ENCODE measurements at regions not wholly inside any gene's neighbourhood (a gene's known extent, or its start where the extent isn't known, plus 50 kb on each side); places are given as distances from the start of the nearest gene placed in this dataset.

GRCh38 chr6:90701146-90701781 is 114.4 kb upstream of the MAP3K7 start:
- Histone ChIP-seq H4K20me1 (ENCODE audit: insufficient read depth, low read length) (no peaks in the 10 kb centered on the region), H3K4me2 (ENCODE audit: low read depth, low read length) (peak overlapping the region; percentile 64), H3K9me3 (replicated peaks; ENCODE audit: insufficient read depth, low read length) (no peaks in the 10 kb centered on the region), H3K27ac (ENCODE audit: low read length) (peak overlapping the region; percentile 33; the same call in 1 of the 2 replicates), H2AFZ (ENCODE audit: low read length) (peak overlapping the region; percentile 52; the same call in 1 of the 2 replicates), H3F3A (ENCODE audit: insufficient read depth, low read length) (peaks cover 6% of the 10 kb centered on the region; the same call in 1 of the 2 replicates), H3K79me2 (ENCODE audit: low read length) (no peaks in the 10 kb centered on the region), H3K4me3 (ENCODE audit: low read length) (peak overlapping the region; percentile 27; the same call in 1 of the 2 replicates), H3K9me2 (replicated peaks; ENCODE audit: insufficient read depth, low read length) (no peaks in the 10 kb centered on the region), H3K9ac (ENCODE audit: low read length) (peak overlapping the region; percentile 3; the same call in 1 of the 2 replicates), H3K27me3 (replicated peaks; ENCODE audit: insufficient read depth, low read length) (no peaks in the 10 kb centered on the region), H3K4me1 (ENCODE audit: low read length) (peaks cover 4% of the 10 kb centered on the region; the same call in 1 of the 2 replicates), H3K36me3 (replicated peaks; ENCODE audit: insufficient read depth, low read length) (no peaks in the 10 kb centered on the region)
- peak; percentile 36 for DNase-seq
- TF ChIP-seq EZH2 (optimal IDR thresholded peaks at IDR 0.05; ENCODE audit: low read depth, low read length) (no peak), CTCF (IDR thresholded peaks at IDR 0.05; ENCODE audit: low read length) (no peak; the same call in 1 of the 2 replicates), EZH2phosphoT487 (IDR thresholded peaks at IDR 0.05; ENCODE audit: low read length) (no peak)

- Histone ChIP-seq H3K27ac (ENCODE audit: low read length) (no peak overlapping the region), H3K36me3 (replicated peaks; ENCODE audit: insufficient read depth, low read length) (no peaks in the 10 kb centered on the region), H4K20me1 (ENCODE audit: insufficient read depth, low read length) (no peaks in the 10 kb centered on the region), H3K79me2 (ENCODE audit: low read length) (no peaks in the 10 kb centered on the region), H2AFZ (ENCODE audit: low read length) (no peak overlapping the region), H3K4me2 (ENCODE audit: low read depth, low read length) (no peak overlapping the region), H3K27me3 (replicated peaks; ENCODE audit: insufficient read depth, low read length) (no peaks in the 10 kb centered on the region), H3K9me2 (replicated peaks; ENCODE audit: insufficient read depth, low read length) (no peaks in the 10 kb centered on the region), H3K4me3 (ENCODE audit: low read length) (no peak overlapping the region), H3K9ac (ENCODE audit: low read length) (no peak overlapping the region), H3F3A (ENCODE audit: insufficient read depth, low read length) (no peaks in the 10 kb centered on the region), H3K4me1 (ENCODE audit: low read length) (no peaks in the 10 kb centered on the region), H3K9me3 (replicated peaks; ENCODE audit: insufficient read depth, low read length) (no peaks in the 10 kb centered on the region)
- no peak for DNase-seq
- TF ChIP-seq CTCF (IDR thresholded peaks at IDR 0.05; ENCODE audit: low read length) (no peak), EZH2 (optimal IDR thresholded peaks at IDR 0.05; ENCODE audit: low read depth, low read length) (no peak), EZH2phosphoT487 (IDR thresholded peaks at IDR 0.05; ENCODE audit: low read length) (no peak)
Measured at GRCh38 chr6:90695316-90695715, 108.4 kb upstream of the MAP3K7 start.

GRCh38 chr6:90694802-90695201 is 107.9 kb upstream of the MAP3K7 start:
- no peak for TF ChIP-seq EZH2phosphoT487 (IDR thresholded peaks at IDR 0.05; ENCODE audit: low read length)
- no peak overlapping the region for H3K9ac ChIP-seq (ENCODE audit: low read length)

GRCh38 chr6:90691823-90692222 is 105.0 kb upstream of the MAP3K7 start:
- Histone ChIP-seq H3K79me2 (ENCODE audit: low read length) (no peaks in the 10 kb centered on the region), H3F3A (ENCODE audit: insufficient read depth, low read length) (no peaks in the 10 kb centered on the region), H3K4me1 (ENCODE audit: low read length) (no peaks in the 10 kb centered on the region), H3K27me3 (replicated peaks; ENCODE audit: insufficient read depth, low read length) (no peaks in the 10 kb centered on the region), H2AFZ (ENCODE audit: low read length) (no peak overlapping the region), H3K27ac (ENCODE audit: low read length) (no peak overlapping the region), H3K9me2 (replicated peaks; ENCODE audit: insufficient read depth, low read length) (no peaks in the 10 kb centered on the region), H3K36me3 (replicated peaks; ENCODE audit: insufficient read depth, low read length) (no peaks in the 10 kb centered on the region), H3K9me3 (replicated peaks; ENCODE audit: insufficient read depth, low read length) (no peaks in the 10 kb centered on the region), H3K4me3 (ENCODE audit: low read length) (no peak overlapping the region), H3K9ac (ENCODE audit: low read length) (no peak overlapping the region), H3K4me2 (ENCODE audit: low read depth, low read length) (no peak overlapping the region), H4K20me1 (ENCODE audit: insufficient read depth, low read length) (no peaks in the 10 kb centered on the region)
- DNase-seq: no peak
- peak; percentile 24; the same call in 1 of the 2 replicates for TF ChIP-seq CTCF (IDR thresholded peaks at IDR 0.05; ENCODE audit: low read length)
- no peak for TF ChIP-seq EZH2 (optimal IDR thresholded peaks at IDR 0.05; ENCODE audit: low read depth, low read length)
- no peak for TF ChIP-seq EZH2phosphoT487 (IDR thresholded peaks at IDR 0.05; ENCODE audit: low read length)

More at GRCh38 chr6:90694802-90695201, 107.9 kb upstream of the MAP3K7 start:
- no peak overlapping the region for H3K4me3 ChIP-seq (ENCODE audit: low read length)
- H3K27ac ChIP-seq (ENCODE audit: low read length): no peak overlapping the region
- DNase-seq: no peak
- no peaks in the 10 kb centered on the region for H3K27me3 ChIP-seq (replicated peaks; ENCODE audit: insufficient read depth, low read length)
- H3K79me2 ChIP-seq (ENCODE audit: low read length): no peaks in the 10 kb centered on the region
- no peak overlapping the region for H3K4me2 ChIP-seq (ENCODE audit: low read depth, low read length)
- H4K20me1 ChIP-seq (ENCODE audit: insufficient read depth, low read length): no peaks in the 10 kb centered on the region
- H3K9me2 ChIP-seq (replicated peaks; ENCODE audit: insufficient read depth, low read length): no peaks in the 10 kb centered on the region
- H3K9me3 ChIP-seq (replicated peaks; ENCODE audit: insufficient read depth, low read length): no peaks in the 10 kb centered on the region
- H3K36me3 ChIP-seq (replicated peaks; ENCODE audit: insufficient read depth, low read length): no peaks in the 10 kb centered on the region
- no peaks in the 10 kb centered on the region for H3F3A ChIP-seq (ENCODE audit: insufficient read depth, low read length)
- no peaks in the 10 kb centered on the region for H3K4me1 ChIP-seq (ENCODE audit: low read length)
- no peak overlapping the region for H2AFZ ChIP-seq (ENCODE audit: low read length)

Measured in MM.1S (cell line).